NCI-H2029 (cell line): ENCODE measurements at regions not wholly inside any gene's neighbourhood (a gene's known extent, or its start where the extent isn't known, plus 50 kb on each side); places are given as distances from the start of the nearest gene placed in this dataset.
A peak's percentile ranks its signal among the peaks of the same experiment; 100 is the strongest.

Experiments
- DNase-seq: peaks from one replicate; lab custom pipeline; 2025; lab: John Stamatoyannopoulos, UW

- DNase-seq = peak; percentile 27
Observed at GRCh38 chr2:41853427-41854191, 194.2 kb upstream of the PKDCC start.

- no peak for DNase-seq
Observed at GRCh38 chr2:41854227-41854626, 193.6 kb upstream of the PKDCC start.

DNA sequence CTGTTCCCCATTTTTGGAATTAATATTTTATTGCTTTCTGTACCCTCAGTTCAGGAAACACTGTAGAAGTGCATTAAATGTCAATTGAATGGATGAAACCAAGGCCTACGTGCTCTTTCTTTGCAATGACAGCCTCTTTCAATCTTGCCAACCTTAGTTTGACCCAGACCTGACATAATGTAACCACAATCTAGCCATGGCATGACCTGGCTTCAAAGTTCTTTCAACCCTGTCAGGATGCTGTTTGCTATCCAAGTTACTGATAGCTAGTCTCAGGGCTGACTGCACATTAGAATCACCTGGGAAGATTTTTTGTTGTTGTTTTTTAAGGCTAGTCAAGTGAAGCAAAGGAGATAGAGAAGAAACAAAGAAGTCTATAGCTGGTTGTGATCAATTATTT lies 190.9 kb upstream of the PKDCC start:
- no peak for DNase-seq

DNA sequence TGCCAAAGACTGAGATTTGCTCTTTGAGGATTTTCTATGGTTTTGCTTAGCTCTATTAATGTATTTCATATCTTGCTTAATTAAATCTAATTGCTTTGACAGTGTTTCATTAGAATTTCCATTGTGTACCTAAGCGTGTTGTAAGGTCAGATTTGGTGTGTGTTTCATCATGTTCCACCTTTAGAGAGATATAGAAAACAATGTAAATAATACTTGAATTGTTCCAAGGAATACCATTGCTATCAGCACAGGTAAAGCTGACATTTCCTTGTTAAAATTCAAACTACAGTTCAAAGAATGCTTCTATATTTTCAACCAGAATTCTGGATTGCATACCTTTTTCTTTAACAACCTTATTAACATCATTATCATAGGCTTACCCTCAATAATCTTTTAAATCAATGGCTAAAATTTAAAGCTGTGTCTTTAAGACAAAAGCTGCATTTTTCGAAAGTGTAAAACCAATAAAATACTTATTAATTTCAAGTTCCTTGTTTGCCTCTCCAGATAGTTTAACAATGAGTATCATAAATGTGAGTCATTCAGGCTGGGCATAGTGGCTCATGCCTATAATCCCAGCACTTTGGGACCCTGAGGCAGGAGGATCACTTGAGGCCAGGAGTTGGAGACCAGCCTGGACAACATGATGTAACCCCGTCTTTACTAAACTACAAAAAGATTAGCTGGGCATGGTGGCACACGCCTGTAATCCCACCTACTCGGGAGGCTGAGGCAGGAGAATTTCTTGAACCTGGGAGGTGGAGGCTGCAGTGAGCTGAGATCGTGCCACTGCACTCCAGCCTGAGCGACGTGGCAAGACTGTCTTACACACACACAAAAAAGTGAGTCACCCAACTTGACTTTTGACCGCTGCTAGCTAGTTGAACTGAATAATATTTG lies 188.0 kb upstream of the PKDCC start:
- no peak for DNase-seq

- no peak for DNase-seq
Observed at GRCh38 chr2:41863062-41863461, 184.8 kb upstream of the PKDCC start.

DNA sequence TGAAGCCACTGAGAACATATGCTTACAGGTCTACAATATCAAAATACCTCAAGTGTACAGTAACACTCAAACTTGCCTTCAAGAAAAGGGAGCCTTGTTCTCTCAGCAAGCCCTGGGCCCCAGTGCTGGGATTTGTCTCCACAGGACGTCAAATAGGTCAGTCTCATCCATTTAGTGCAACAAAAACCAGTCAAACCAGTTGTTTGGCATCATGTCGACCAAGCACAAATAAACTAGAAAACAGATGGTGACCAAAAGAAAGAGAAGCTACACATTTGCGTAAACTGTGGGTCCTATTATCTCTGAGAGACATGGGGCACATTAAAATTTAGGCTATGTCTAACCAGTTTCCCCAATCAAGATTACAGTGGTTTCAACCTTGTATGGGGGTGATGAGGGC lies 182.6 kb upstream of the PKDCC start:
- DNase-seq = no peak

- no peak for DNase-seq
Observed at GRCh38 chr2:41867553-41867952, 180.3 kb upstream of the PKDCC start.

DNA sequence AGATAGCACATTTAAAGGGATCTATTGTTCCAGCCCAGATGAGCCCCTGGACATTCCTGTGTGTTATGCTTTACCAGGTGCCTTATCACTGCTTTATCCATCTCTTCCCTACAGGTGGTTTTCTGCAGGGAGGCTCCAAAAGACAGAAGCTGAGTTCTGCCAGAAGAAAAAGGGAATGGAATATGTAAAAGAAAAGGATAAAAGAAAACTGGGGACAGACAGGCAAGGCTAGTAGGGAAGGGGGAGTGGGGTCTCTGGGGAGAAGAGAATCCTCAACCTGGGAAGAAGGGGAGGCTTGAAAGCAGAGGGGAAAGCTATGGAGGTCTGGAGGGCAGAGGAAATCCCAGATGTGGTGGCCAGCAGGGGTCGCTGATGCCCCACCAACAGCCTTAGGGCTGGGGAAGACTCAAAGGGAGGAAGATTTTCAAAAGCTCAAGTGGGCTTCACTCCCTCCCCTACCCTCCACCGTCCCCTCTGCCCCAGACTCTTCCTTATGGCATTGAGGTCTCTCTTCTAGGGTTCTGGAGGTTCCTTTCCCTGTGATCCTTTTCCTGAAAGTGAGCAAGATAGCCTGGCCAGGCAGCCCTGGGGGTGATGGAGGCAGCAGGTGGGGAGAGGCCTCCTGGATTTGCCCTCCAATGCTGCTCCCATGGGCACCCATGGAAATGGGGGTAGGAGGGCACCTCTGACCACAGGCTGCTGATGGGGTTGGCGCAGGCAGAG lies 178.1 kb upstream of the PKDCC start:
- DNase-seq = no peak

- DNase-seq = no peak
Observed at GRCh38 chr2:41870265-41870585, 177.6 kb upstream of the PKDCC start.

DNA sequence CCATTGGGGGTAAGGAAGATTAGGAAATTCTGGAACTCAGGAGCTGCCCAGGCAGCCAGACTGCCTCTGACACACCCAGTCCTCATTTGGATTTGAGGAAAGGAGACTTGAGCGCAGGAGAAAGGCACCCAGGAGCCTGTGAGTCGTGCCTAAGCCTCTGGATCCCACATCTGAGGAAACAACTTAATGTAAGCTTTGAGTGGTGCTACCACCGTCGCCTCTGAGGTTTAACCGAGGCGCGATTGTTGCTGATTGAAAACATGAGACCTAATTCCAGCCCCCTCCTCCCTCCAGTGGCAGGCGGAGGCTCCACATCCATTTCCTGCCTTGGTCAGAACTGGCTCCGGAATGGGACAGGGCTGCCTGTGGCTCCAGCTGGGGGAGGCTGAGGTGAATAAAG lies 176.7 kb upstream of the PKDCC start:
- no peak for DNase-seq

- DNase-seq = no peak
Observed at GRCh38 chr2:41872646-41873045, 175.2 kb upstream of the PKDCC start.

DNA sequence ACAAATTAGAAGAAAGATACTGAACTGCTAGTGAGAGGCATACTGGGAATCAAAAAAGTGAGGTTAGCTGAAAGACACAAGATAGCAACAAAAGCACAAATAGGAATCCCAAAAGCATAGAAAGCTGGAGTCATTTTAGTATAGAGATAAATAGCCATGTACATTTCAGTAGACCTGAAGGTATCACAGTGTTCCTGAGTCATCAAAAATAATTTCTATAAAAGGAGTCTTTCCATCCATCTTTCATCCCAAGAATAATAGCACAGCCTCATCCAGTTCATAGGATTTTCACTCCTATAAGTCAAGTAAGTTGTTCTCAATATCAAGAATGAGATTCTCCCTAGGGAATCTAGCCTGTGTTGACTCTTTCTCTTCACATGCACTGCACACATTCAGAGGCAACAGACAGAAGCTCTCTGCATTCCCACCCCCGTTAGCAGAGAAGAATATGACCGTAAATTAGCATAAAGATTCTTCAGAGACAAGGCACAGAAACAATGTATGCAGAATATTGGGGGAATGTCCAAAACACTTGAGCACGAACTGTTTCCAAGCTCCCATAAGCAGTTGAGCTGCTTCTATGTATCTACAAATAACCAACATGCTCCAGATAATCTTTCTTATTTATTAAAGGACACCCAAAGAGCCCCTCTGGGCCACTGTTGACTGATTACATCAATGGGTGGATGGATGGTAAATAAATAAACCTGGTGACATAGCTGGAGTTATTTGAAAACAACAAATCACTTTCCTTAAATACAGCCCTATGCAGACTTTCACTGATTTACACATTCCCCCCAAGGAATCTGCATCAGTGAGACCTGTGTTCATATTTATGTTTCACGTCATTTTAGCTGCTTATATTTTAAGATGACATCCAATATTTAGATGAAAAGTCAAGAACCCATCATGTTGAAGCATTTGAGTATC lies 174.5 kb upstream of the PKDCC start:
- DNase-seq = no peak

DNA sequence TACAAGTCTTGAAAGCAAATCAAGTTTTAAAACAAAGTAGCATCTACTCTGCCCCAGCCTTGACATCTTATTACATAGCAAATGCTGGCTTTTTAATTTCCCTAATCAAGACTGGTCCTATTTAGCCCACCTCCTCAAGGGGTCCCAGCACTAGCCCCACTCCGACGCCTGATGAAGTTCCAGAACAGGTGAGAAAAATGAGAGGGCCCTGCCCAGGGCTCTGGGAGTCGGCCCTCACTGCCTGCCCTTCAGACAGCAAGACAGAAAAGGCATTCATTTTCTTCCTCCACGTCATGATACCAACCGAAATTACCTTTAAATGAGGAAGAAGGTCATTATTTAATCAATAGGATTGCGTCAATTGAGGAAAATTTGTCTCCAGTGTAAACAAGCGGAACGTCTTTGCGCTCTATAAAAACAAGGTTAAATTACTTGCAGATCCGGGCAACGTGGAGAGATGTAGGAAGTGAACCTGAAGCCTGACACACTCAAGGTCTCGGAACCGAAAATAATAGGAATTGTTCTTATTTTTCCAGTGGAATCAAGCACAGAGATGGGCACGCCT lies 170.6 kb upstream of the PKDCC start:
- DNase-seq = no peak

DNA sequence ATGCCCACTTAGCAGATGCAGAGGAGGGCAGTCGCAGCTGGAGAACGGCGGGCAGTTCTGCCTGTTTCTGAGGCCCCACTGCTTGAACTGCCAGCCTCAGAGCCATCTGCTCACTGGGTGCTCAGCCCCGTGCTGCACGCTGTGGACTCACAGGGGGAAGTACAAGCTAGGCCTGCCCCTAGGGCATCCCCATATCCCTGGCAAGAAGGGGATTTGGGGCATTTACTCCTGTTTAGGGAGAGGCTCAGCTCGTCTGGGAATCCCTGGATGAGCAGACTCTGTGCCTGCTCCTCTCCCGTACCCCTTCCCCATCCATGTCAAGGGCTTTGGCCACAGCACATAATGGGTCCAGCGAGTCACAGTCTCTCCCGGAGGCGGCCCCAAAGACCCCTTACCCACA lies 169.8 kb upstream of the PKDCC start:
- no peak for DNase-seq

DNA sequence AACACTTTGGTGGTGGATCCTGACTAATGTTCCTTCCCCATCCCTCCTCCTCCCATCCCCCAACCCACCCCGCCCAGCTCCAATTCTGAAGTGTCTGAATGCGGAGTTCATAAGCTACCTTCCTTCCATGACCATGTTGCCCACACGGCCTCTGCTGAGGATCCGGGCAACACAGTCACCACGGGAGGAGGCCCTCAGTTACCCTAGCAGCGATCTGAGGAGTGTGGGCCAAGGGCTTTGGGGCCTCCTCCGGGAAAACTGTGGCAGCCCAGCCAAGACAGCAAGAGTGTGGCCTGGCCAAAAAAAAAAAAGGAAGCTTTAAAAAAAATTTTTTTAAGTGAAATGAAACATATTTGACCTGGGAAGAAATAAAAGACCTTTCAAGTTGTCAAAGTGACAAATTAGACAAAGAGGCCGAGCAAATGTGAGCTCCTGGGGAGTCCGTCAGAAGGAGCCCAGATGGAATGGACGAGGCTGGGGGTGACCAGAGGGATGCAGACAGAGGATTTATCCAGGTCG lies 169.0 kb upstream of the PKDCC start:
- no peak for DNase-seq

DNA sequence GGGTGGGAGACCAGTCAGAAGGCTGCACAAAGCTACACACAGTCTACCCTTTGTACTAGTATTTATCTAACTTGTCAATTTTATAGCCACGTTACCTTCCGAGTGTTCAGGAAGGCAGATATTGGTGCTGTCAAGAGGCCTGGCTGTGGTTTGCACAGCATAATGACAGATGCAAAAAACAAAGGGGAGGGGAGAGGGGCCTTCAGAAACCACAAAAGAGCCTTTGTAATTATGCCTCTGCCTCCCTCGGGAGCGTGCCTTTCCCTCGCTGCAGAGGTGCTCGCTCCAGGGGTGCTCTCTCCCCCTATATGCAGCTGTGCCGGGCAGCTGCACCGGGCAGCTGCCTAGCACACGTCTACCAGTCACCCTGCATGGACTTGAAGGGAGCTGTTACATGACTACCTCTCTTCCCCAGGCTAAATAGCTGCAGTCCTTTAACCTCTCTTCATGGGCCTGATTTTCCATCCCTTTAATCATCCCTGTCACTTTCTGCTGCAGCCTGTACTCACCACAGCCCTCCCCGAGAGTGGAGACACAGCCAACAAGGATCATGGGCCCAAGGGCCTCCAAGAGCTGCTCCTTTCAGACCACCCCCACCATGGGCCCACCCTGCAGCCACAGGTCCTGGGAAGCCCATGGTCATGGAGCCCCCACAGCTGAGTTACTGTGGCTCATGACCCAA lies 168.4 kb upstream of the PKDCC start:
- no peak for DNase-seq

DNA sequence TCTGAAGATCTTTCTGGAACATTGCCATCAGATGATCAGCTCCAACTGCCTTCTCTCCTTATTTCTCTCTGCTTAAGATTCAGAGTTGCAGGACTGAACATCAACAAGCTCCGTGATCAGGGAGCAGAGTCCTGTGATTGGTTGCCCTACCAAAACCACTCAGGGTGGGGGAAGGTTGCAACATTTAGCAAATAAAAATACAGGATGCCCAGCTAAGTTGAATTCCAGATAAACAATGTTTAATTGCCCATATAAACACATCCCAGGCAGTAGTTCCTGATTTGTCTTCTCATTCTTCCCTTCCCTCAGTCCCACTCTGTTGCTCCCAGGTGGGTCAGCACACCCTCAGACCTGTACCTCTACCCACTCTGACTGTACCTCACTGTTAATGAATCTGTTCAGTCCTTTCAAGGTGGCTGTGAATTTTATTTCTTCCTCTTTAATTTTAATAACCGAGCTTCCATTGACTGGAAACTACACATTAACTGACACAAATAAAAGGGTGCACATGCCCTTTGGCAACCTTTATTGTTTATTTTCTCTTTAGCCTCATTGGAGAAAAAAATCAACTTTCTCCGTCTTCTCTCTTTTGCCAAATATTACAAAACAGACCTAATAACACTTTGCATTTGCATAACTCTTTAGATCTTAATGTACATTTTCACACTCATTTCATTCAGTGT lies 167.1 kb upstream of the PKDCC start:
- DNase-seq = no peak

DNA sequence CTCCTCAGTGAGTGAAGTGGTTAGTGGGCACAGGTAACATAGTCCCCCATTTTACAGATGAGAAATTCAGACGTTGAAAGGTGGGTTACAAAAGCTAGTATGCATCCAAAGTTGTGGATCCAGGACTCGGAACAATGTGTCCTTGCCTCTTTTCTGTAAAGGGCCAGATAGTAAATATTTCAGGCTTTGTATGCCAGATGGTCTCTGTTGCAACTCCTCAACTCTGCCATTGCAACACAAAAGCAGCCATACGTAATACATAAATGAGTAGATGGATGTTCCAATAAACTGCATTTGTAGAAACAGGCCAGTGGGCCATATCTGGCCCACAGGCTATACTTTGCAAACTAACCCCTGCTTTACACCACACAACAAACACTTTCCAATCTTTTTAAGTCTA lies 166.6 kb upstream of the PKDCC start:
- no peak for DNase-seq

DNA sequence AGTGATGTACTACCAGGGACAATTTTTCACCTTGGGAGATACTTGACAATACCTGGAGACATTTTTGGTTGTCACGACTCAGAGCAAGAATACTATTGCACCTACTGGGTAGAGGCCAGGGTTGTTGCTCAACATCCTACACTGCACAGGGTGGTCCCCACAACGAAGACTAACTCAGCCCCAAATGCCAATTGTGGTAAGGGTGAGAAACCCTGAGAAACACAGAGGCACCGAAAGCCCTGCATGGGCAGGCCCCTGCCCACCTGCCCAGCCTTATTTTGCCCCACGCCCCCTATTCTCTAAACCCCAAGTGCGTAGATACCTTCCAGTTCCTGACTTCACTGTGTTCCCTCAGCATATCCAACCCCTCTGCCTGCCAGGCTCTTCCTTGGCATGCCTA lies 163.1 kb upstream of the PKDCC start:
- DNase-seq = no peak

- DNase-seq = no peak
Observed at GRCh38 chr2:41886145-41886664, 161.6 kb upstream of the PKDCC start.
